GM12878 (cell line): ENCODE measurements at regions not wholly inside any gene's neighbourhood (a gene's known extent, or its start where the extent isn't known, plus 50 kb on each side); places are given as distances from the start of the nearest gene placed in this dataset.
A peak's percentile ranks its signal among the peaks of the same experiment; 100 is the strongest.

Experiments
- ATAC-seq: fragments of 200-7000 bp; cut with Tn5 transposase; 3 replicates; pipeline ENCODE4 v1.9.1; 2020; ENCODE audit warnings: mild to moderate bottlenecking, moderate library complexity
- BruUV-seq: library from RNA; stranded (reverse); fragments of 400-500 nt; replicated peaks from 2 replicates; lab custom pipeline; 2021; lab: Mats Ljungman, UMichigan
- CTCF ChIA-PET: fragments of 300-600 bp; sonication (Branson Sonifier 250); formaldehyde crosslinking; extraction: SDS; loops from one replicate; lab custom pipeline; 2021; ENCODE audit warnings: inconsistent platforms; lab: Yijun Ruan, JAX
- POLR2A ChIA-PET: fragments of 350-600 bp; formaldehyde crosslinking; extraction: SDS; loops from one replicate; lab custom pipeline; 2021; ENCODE audit warnings: inconsistent platforms; lab: Charles Lee
- RAD21 ChIA-PET: fragments of 300-600 bp; sonication (Branson Sonifier 250); formaldehyde crosslinking; loops from one replicate; lab custom pipeline; 2023; ENCODE audit warnings: antibody characterized with exemption; ENCODE audit not compliant: unreplicated experiment; lab: Charles Lee
- SMC1A ChIA-PET: fragments of 300-600 bp; sonication (Branson Sonifier 250); formaldehyde crosslinking; loops from one replicate; lab custom pipeline; 2023; ENCODE audit not compliant: unreplicated experiment, uncharacterized antibody; lab: Charles Lee
- DNase-seq: peaks from one replicate; pipeline ENCODE4 v3.0.0-alpha.2; 2011; ENCODE audit warnings: low read depth, low spot score
- FAIRE-seq: peaks from 3 replicates; lab custom pipeline; 2011; peaks lifted over from hg19 to GRCh38; lab: Jason Lieb, UNC
- H2AFZ ChIP-seq: 2 replicates; pipeline ENCODE4 v1.6.0; 2011; ENCODE audit warnings: low read depth, low read length, control low read depth; ENCODE audit not compliant: control insufficient read depth
- H3K27ac ChIP-seq: 2 replicates; pipeline ENCODE4 v1.5.1; 2011; ENCODE audit warnings: control low read depth; ENCODE audit not compliant: control insufficient read depth, insufficient read depth
- H3K27me3 ChIP-seq, 2 experiments: replicated peaks in 1 of 2; 2 replicates each; pipeline versions ENCODE4 v1.6.0 to v1.6.1; 2011; ENCODE audit warnings: low read length in 1 of 2; ENCODE audit not compliant: control insufficient read depth in 2 of 2, insufficient read depth in 2 of 2
- H3K36me3 ChIP-seq, 2 experiments: 2 replicates each; pipeline ENCODE4 v1.5.1; 2011; ENCODE audit warnings: low read length in 1 of 2; ENCODE audit not compliant: control insufficient read depth in 2 of 2, insufficient read depth in 2 of 2
- H3K4me1 ChIP-seq: 2 replicates; pipeline ENCODE4 v1.6.1; 2011; ENCODE audit warnings: mild to moderate bottlenecking, low read length, moderate library complexity, mixed read lengths; ENCODE audit not compliant: control insufficient read depth, insufficient read depth
- H3K4me2 ChIP-seq: 2 replicates; pipeline ENCODE4 v1.6.0; 2011; ENCODE audit warnings: control low read depth; ENCODE audit not compliant: control insufficient read depth, insufficient read depth
- H3K4me3 ChIP-seq: fragments of 200-600 bp; sonication (generic); 2 replicates; pipeline ENCODE4 v1.5.1; 2016
- H3K79me2 ChIP-seq: 2 replicates; pipeline ENCODE4 v1.6.0; 2011; ENCODE audit warnings: low read length; ENCODE audit not compliant: control insufficient read depth, insufficient read depth
- H3K9ac ChIP-seq: 2 replicates; pipeline ENCODE4 v1.8.0; 2011; ENCODE audit warnings: low read length, control low read depth, mixed read lengths; ENCODE audit not compliant: control insufficient read depth, insufficient read depth
- H3K9me3 ChIP-seq: replicated peaks from 3 replicates; pipeline ENCODE4 v1.5.1; 2011; ENCODE audit warnings: mild to moderate bottlenecking, low read length; ENCODE audit not compliant: control insufficient read depth, insufficient read depth
- H4K20me1 ChIP-seq: 2 replicates; pipeline ENCODE4 v1.6.0; 2011; ENCODE audit not compliant: control insufficient read depth, insufficient read depth
- ATF2 ChIP-seq: IDR thresholded peaks from 2 replicates; pipeline ENCODE4 v1.6.1; 2012; ENCODE audit warnings: low read length, inconsistent platforms
- CREM ChIP-seq: IDR thresholded peaks from 2 replicates; pipeline ENCODE4 v1.6.1; 2014; ENCODE audit warnings: antibody characterized with exemption, low read depth
- ESRRA ChIP-seq: IDR thresholded peaks from 2 replicates; pipeline ENCODE4 v1.6.1; 2012; ENCODE audit warnings: mild to moderate bottlenecking, low read length, improper control_type of control experiment
- ETV6 ChIP-seq, 2 experiments: fragments of 450-650 bp in 1 of 2; IDR thresholded peaks in 1 of 2; conservative IDR thresholded peaks in 1 of 2; 2 replicates each; pipeline ENCODE4 v1.6.1; 2014; ENCODE audit warnings: antibody characterized with exemption in 1 of 2, borderline replicate concordance in 1 of 2, low read depth in 1 of 2, mild to moderate bottlenecking in 1 of 2, moderate library complexity in 1 of 2
- HDAC2 ChIP-seq: fragments of 200-600 bp; sonication (generic); IDR thresholded peaks from 2 replicates; pipeline ENCODE4 v1.6.1; 2017
- HSF1 ChIP-seq: fragments of 150-350 bp; IDR thresholded peaks from 2 replicates; pipeline ENCODE4 v1.6.1; 2014; ENCODE audit warnings: mild to moderate bottlenecking, low read depth, low read length
- KAT2A ChIP-seq: conservative IDR thresholded peaks from 2 replicates; pipeline ENCODE4 v1.6.1; 2011; ENCODE audit warnings: low read depth, low read length; ENCODE audit not compliant: control insufficient read depth
- LARP7 ChIP-seq: fragments of 450-650 bp; IDR thresholded peaks from 2 replicates; pipeline ENCODE4 v1.6.1; 2017; ENCODE audit warnings: mild to moderate bottlenecking
- MEF2A ChIP-seq: IDR thresholded peaks from 2 replicates; pipeline ENCODE4 v1.6.1; 2011; ENCODE audit warnings: low read depth, mild to moderate bottlenecking, low read length, moderate library complexity; ENCODE audit not compliant: insufficient read depth
- NFYB ChIP-seq: IDR thresholded peaks from 2 replicates; pipeline ENCODE4 v1.6.1; 2011; ENCODE audit warnings: low read depth, mild to moderate bottlenecking, low read length, improper control_type of control experiment, moderate library complexity; ENCODE audit not compliant: insufficient read depth
- POLR2AphosphoS5 ChIP-seq: IDR thresholded peaks from 2 replicates; pipeline ENCODE4 v1.6.1; 2011; ENCODE audit warnings: mild to moderate bottlenecking, low read length, inconsistent platforms
- POU2F2 ChIP-seq: IDR thresholded peaks from 3 replicates; pipeline ENCODE4 v1.6.1; 2011; ENCODE audit warnings: low read depth, mild to moderate bottlenecking, low read length, borderline replicate concordance
- RAD51 ChIP-seq: fragments of 450-650 bp; IDR thresholded peaks from 2 replicates; pipeline ENCODE4 v1.6.1; 2016; ENCODE audit warnings: moderate library complexity, mild to moderate bottlenecking, inconsistent platforms
- RUNX3 ChIP-seq: IDR thresholded peaks from 2 replicates; pipeline ENCODE4 v1.6.1; 2012; ENCODE audit warnings: low read length, inconsistent platforms
- SPI1 ChIP-seq: IDR thresholded peaks from 2 replicates; pipeline ENCODE4 v1.6.1; 2011; ENCODE audit warnings: low read depth, mild to moderate bottlenecking, low read length, moderate library complexity, borderline replicate concordance; ENCODE audit not compliant: insufficient read depth
- TCF12 ChIP-seq: IDR thresholded peaks from 2 replicates; pipeline ENCODE4 v1.6.1; 2011; ENCODE audit warnings: low read depth, mild to moderate bottlenecking, low read length
- TCF3 ChIP-seq: IDR thresholded peaks from 2 replicates; pipeline ENCODE4 v1.6.1; 2012; ENCODE audit warnings: low read depth, mild to moderate bottlenecking, low read length, borderline replicate concordance; ENCODE audit not compliant: insufficient read depth
- ZSCAN29 ChIP-seq: fragments of 450-650 bp; IDR thresholded peaks from 2 replicates; pipeline ENCODE4 v1.6.1; 2017; ENCODE audit warnings: mild to moderate bottlenecking, moderate library complexity
- WGBS: methylation state at CpG from one replicate; pipeline ENCODE4 v1.1.6; 2016; ENCODE audit warnings: low lambda C conversion rate; ENCODE audit not compliant: insufficient replicate concordance, insufficient coverage; ENCODE audit errors: missing lambda C conversion rate; 5-methylcytosine and 5-hydroxymethylcytosine counted together
- in situ Hi-C: fragments of 300-500 bp; cut with MboI; formaldehyde crosslinking; loops from 9 replicates; pipeline ENCODE4 v1.14.3; 2018; ENCODE audit warnings: mixed read lengths
- intact Hi-C: fragments of 100-400 bp; cut with micrococcal nuclease; formaldehyde crosslinking; loops from one replicate; pipeline ENCODE4 v1.14.2; 2022; ENCODE audit not compliant: unreplicated experiment
- TF ChIP-seq, protein P1 (sequence below): IDR thresholded peaks from 2 replicates; pipeline ENCODE4 v1.6.1; 2011; ENCODE audit warnings: borderline replicate concordance, low read depth, mild to moderate bottlenecking, moderate library complexity, mixed read lengths, low read length; ENCODE audit not compliant: insufficient read depth; ENCODE audit errors: extremely low read length

DNA sequence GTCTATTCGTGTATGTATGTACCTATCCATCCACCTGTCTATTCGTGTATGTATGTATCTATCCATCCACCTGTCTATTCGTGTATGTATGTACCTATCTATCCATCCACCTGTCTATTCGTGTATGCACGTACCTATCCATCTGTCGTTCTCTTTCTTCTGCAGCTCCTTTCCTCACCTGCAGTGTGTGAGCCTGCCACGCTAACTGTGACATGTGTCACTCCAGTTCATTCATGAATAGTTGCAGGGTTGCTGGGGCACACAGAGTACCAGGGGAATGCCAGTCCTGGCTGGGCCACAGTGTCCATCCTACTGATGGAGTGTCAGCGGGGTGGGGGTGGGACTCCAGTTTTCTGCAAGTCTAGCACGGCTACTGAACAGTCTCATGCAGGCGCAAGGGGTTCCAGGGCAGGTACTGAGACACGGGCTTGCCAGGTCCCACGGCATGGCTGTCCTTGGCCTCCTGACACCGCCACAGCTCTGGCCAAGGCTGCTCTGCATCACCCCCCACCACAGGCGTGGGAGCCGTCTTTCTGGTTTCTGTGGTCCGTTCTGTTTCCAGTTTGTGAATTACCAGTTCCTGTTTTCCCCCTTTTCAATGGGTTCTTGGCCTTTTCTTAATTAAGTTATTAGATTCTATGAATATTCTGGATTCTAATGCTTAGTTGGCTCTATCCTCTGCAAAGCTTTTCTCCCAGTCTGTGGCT is 88.8 kb upstream of the CLDN5 start (continued):
- TF ChIP-seq ETV6 (conservative IDR thresholded peaks at IDR 0.05 in 1 of 2, IDR thresholded peaks at IDR 0.05 in 1 of 2; ENCODE audit: borderline replicate concordance in 1 of 2, low read depth in 1 of 2), result peak in 1 of 2 experiments; percentile 52; a peak in 1 of 4 replicates
- no peak for TF ChIP-seq CREM
- peak; percentile 77 for TF ChIP-seq RUNX3
- peak; percentile 77 for TF ChIP-seq SPI1
- TF ChIP-seq POLR2AphosphoS5, result no peak
- TF ChIP-seq HSF1, result no peak
- no peak for TF ChIP-seq NFYB
- TF ChIP-seq, all 136 proteins: peak for 9

GRCh38 chr22:19614536-19614863 is 90.3 kb upstream of the CLDN5 start:
- H2AFZ ChIP-seq, result no peak overlapping the region
- TF ChIP-seq ZSCAN29 (no peak), ATF2 (no peak), KAT2A (no peak), TCF3 (no peak), POU2F2 (no peak), TCF12 (no peak), RAD51 (0 out of 2 replicates have a peak, but pooled peaks have one; percentile 45), LARP7 (no peak), MEF2A (no peak), HDAC2 (no peak), ESRRA (no peak)
- TF ChIP-seq, protein P1, sequence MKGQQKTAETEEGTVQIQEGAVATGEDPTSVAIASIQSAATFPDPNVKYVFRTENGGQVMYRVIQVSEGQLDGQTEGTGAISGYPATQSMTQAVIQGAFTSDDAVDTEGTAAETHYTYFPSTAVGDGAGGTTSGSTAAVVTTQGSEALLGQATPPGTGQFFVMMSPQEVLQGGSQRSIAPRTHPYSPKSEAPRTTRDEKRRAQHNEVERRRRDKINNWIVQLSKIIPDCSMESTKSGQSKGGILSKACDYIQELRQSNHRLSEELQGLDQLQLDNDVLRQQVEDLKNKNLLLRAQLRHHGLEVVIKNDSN, result peak; percentile 37

More at GRCh38 chr22:19614536-19614863, 90.3 kb upstream of the CLDN5 start:
- 14% methylated on average over 2 of the region's 2 CpGs for WGBS
- SMC1A ChIA-PET, result no interaction called here
- FAIRE-seq, result no peak
- in situ Hi-C loops (no loop called here), intact Hi-C loops (no loop called here)
- Histone ChIP-seq H3K27me3 (no peaks in the 10 kb centered on the region), H3K4me2 (0 out of 2 replicates have a peak overlapping the region, but pooled peaks have one; percentile 34), H3K9me3 (no peaks in the 10 kb centered on the region), H3K36me3 (no peaks in the 10 kb centered on the region), H3K9ac (no peak overlapping the region), H4K20me1 (no peaks in the 10 kb centered on the region), H3K79me2 (no peaks in the 10 kb centered on the region), H3K27ac (no peak overlapping the region), H3K4me1 (peaks cover 41% of the 10 kb centered on the region), H3K4me3 (0 out of 2 replicates have a peak overlapping the region, but pooled peaks have one; percentile 9)
- CTCF ChIA-PET, result no interaction called here
- DNase-seq, result no peak
- 0 out of 3 replicates have a peak, but pooled peaks have one; percentile 27 for ATAC-seq
- no TSS peak for BruUV-seq
- POLR2A ChIA-PET, result no interaction called here
- RAD21 ChIA-PET, result interaction anchor here (0.5 kb wide), 1 partner anchor 15 kb away, joined by 3 read pairs; no protein-coding TSS in a partner anchor
